Stimulated activated CD8-positive, alpha-beta memory T cell treated with anti-CD3 and anti-CD28 coated beads, Interleukin-12 subunit alpha, Interleukin-12 subunit beta, amount 100 ng/mL, for 24 hours (primary cell): ENCODE measurements at regions not wholly inside any gene's neighbourhood (a gene's known extent, or its start where the extent isn't known, plus 50 kb on each side); places are given as distances from the start of the nearest gene placed in this dataset.
"Not testable (repeated sequence)": the region's sequence is repeated elsewhere in the genome, so short reads cannot be mapped to it uniquely, and the experiment has no call there.

ENCODE experiments used
- DNase-seq: peaks from one replicate; pipeline ENCODE4 v3.0.0-alpha.2; 2020; ENCODE audit errors: extremely low read depth

- DNase-seq, result not testable (repeated sequence)
Measured at GRCh38 chr4:123537906-123538402, 141.4 kb downstream of the SPRY1 start.

- DNase-seq, result no peak
Measured at GRCh38 chr4:123545667-123546572, 149.3 kb downstream of the SPRY1 start.

GRCh38 chr4:123546573-123547060 is 150.0 kb downstream of the SPRY1 start:
- no peak for DNase-seq

GRCh38 chr4:123547216-123548165 is 150.9 kb downstream of the SPRY1 start:
- DNase-seq, result no peak

- no peak for DNase-seq
Measured at GRCh38 chr4:123553279-123553678, 156.7 kb downstream of the SPRY1 start.

- DNase-seq, result no peak
Measured at GRCh38 chr4:123553733-123554637, 157.4 kb downstream of the SPRY1 start.

GRCh38 chr4:123554801-123555232 is 158.2 kb downstream of the SPRY1 start:
- DNase-seq, result no peak

- DNase-seq, result no peak
Measured at GRCh38 chr4:123555233-123555806, 158.7 kb downstream of the SPRY1 start.

- DNase-seq, result no peak
Measured at GRCh38 chr4:123555807-123556273, 159.2 kb downstream of the SPRY1 start.

- no peak for DNase-seq
Measured at GRCh38 chr4:123556526-123556925, 159.9 kb downstream of the SPRY1 start.

GRCh38 chr4:123557857-123558536 is 161.4 kb downstream of the SPRY1 start:
- DNase-seq, result no peak

GRCh38 chr4:123558865-123559264 is 162.3 kb downstream of the SPRY1 start:
- no peak for DNase-seq

- no peak for DNase-seq
Measured at GRCh38 chr4:123559955-123560871, 163.6 kb downstream of the SPRY1 start.

- DNase-seq, result no peak
Measured at GRCh38 chr4:123561525-123561924, 164.9 kb downstream of the SPRY1 start.

GRCh38 chr4:123562994-123563750 is 166.6 kb downstream of the SPRY1 start:
- DNase-seq, result no peak

- peak; percentile 12 for DNase-seq
Measured at GRCh38 chr4:123564758-123565346, 168.3 kb downstream of the SPRY1 start.

- no peak for DNase-seq
Measured at GRCh38 chr4:123568936-123569335, 172.3 kb downstream of the SPRY1 start.

- no peak for DNase-seq
Measured at GRCh38 chr4:123569541-123569940, 172.9 kb downstream of the SPRY1 start.
